Lower lobe of right lung (tissue), 2 donors: ENCODE measurements at regions not wholly inside any gene's neighbourhood (a gene's known extent, or its start where the extent isn't known, plus 50 kb on each side); places are given as distances from the start of the nearest gene placed in this dataset.
"Not testable (repeated sequence)": the region's sequence is repeated elsewhere in the genome, so short reads cannot be mapped to it uniquely, and the experiment has no call there.

Source experiments
- ATAC-seq, 2 donors: fragments of 200-7000 bp; cut with Tn5 transposase; one replicate each; pipeline ENCODE4 v1.9.1; 2020 to 2022; ENCODE audit warnings: mild to moderate bottlenecking in 2 of 2, moderate library complexity in 2 of 2
- DNase-seq: peaks from one replicate; pipeline ENCODE4 v3.0.0-alpha.2; 2020
- H3K27ac ChIP-seq: fragments of 200-600 bp; one replicate; pipeline ENCODE4 v1.8.0; 2022
- H3K27me3 ChIP-seq: fragments of 200-600 bp; one replicate; pipeline ENCODE4 v1.8.0; 2022; ENCODE audit warnings: low read depth
- H3K36me3 ChIP-seq: fragments of 200-600 bp; one replicate; pipeline ENCODE4 v1.8.0; 2022; ENCODE audit warnings: mild to moderate bottlenecking
- H3K4me1 ChIP-seq: fragments of 200-600 bp; one replicate; pipeline ENCODE4 v1.8.0; 2022
- H3K4me3 ChIP-seq: fragments of 200-600 bp; one replicate; pipeline ENCODE4 v1.8.0; 2022; ENCODE audit warnings: mild to moderate bottlenecking
- H3K9me3 ChIP-seq: fragments of 200-600 bp; one replicate; pipeline ENCODE4 v1.8.0; 2022
- intact Hi-C: fragments of 100-400 bp; cut with DNase I; formaldehyde crosslinking; loops from one replicate; pipeline ENCODE4 v1.11.0; 2022
- TF ChIP-seq, protein P1 (sequence below): fragments of 200-600 bp; IDR thresholded peaks from one replicate; pipeline ENCODE4 v1.8.0; 2022; ENCODE audit warnings: antibody characterized with exemption, mild to moderate bottlenecking
- donor health status: DM: no; HTN: yes; CAD: no; lungs with severe emphysema.

DNA sequence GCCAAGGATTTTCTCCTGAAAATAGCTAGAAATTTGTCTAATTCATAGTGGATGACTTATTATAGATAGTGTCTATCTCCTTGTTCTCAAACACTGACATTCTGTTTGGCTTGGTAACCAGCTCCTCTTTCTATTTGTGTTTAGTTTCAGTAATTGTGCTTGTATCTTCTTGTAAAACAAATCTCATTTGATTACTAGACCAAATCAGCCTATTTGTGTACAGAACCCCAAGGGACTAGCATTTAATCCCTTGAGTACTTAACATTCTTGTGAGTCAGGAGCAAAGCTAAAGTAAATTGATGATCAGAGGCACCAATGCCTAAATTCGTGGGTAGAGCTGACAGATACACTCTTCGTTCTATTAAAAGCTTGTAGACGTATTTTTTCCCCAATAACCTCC, 306.5 kb upstream of the SLITRK3 start:
- no peak for DNase-seq
- no peak for ATAC-seq
- Histone ChIP-seq H3K4me3 (no peak overlapping the region), H3K27ac (no peak overlapping the region), H3K4me1 (no peaks in the 10 kb centered on the region), H3K36me3 (no peaks in the 10 kb centered on the region), H3K27me3 (no peaks in the 10 kb centered on the region), H3K9me3 (peaks cover 5% of the 10 kb centered on the region)
- intact Hi-C loops: no loop called here
- TF ChIP-seq, protein P1, sequence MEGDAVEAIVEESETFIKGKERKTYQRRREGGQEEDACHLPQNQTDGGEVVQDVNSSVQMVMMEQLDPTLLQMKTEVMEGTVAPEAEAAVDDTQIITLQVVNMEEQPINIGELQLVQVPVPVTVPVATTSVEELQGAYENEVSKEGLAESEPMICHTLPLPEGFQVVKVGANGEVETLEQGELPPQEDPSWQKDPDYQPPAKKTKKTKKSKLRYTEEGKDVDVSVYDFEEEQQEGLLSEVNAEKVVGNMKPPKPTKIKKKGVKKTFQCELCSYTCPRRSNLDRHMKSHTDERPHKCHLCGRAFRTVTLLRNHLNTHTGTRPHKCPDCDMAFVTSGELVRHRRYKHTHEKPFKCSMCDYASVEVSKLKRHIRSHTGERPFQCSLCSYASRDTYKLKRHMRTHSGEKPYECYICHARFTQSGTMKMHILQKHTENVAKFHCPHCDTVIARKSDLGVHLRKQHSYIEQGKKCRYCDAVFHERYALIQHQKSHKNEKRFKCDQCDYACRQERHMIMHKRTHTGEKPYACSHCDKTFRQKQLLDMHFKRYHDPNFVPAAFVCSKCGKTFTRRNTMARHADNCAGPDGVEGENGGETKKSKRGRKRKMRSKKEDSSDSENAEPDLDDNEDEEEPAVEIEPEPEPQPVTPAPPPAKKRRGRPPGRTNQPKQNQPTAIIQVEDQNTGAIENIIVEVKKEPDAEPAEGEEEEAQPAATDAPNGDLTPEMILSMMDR: no peak

- intact Hi-C loops, H3K4me3 ChIP-seq, H3K27ac ChIP-seq: not testable (repeated sequence)
Measured at GRCh38 chr3:165498742-165499141, 302.6 kb upstream of the SLITRK3 start.

GRCh38 chr3:165491487-165491886, 295.3 kb upstream of the SLITRK3 start:
- Histone ChIP-seq H3K4me3 (no peak overlapping the region), H3K36me3 (no peaks in the 10 kb centered on the region), H3K4me1 (no peaks in the 10 kb centered on the region), H3K27me3 (no peaks in the 10 kb centered on the region), H3K9me3 (no peaks in the 10 kb centered on the region), H3K27ac (no peak overlapping the region)
- intact Hi-C loops: no loop called here
- ATAC-seq (no peak), DNase-seq (no peak)
- TF ChIP-seq, protein P1: no peak

More at GRCh38 chr3:165498742-165499141, 302.6 kb upstream of the SLITRK3 start:
- not testable (repeated sequence) for ATAC-seq, H3K27me3 ChIP-seq, DNase-seq, H3K4me1 ChIP-seq, H3K36me3 ChIP-seq, H3K9me3 ChIP-seq

GRCh38 chr3:165476399-165477060, 280.3 kb upstream of the SLITRK3 start:
- Histone ChIP-seq H3K27ac (no peak overlapping the region), H3K27me3 (no peaks in the 10 kb centered on the region), H3K36me3 (no peaks in the 10 kb centered on the region), H3K9me3 (no peaks in the 10 kb centered on the region), H3K4me3 (no peak overlapping the region), H3K4me1 (no peaks in the 10 kb centered on the region)
- ATAC-seq: no peak
- TF ChIP-seq, protein P1: no peak
- no peak for DNase-seq
- intact Hi-C loops: no loop called here

DNA sequence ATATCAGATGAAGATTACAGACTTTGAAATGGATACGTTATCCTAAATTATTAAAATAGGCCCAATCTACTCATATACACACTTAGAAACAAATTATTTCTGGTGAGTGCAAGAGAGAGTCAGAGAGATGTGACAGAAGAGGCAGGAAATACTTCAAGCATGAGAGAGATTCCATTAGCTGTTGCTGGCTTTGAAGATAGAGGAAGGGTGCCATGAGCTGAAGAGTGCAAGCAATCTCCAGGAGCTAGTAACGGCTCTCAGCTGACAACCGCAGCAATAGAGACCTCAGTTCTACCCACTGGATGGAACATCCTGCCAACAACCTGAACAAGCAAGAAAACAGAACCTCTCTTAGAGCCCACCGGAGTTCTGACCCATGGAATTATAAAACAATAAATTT, 270.7 kb upstream of the SLITRK3 start:
- Histone ChIP-seq H3K9me3 (no peaks in the 10 kb centered on the region), H3K4me3 (no peak overlapping the region), H3K36me3 (no peaks in the 10 kb centered on the region), H3K4me1 (no peaks in the 10 kb centered on the region), H3K27me3 (no peaks in the 10 kb centered on the region), H3K27ac (no peak overlapping the region)
- TF ChIP-seq, protein P1: no peak
- DNase-seq (no peak), ATAC-seq (peak in 1 of 2 donors; percentile 30)
- intact Hi-C loops: no loop called here

- TF ChIP-seq, protein P1: no peak
- Histone ChIP-seq H3K4me1 (no peaks in the 10 kb centered on the region), H3K9me3 (no peaks in the 10 kb centered on the region), H3K27ac (no peak overlapping the region), H3K27me3 (no peaks in the 10 kb centered on the region), H3K4me3 (no peak overlapping the region), H3K36me3 (no peaks in the 10 kb centered on the region)
- ATAC-seq (no peak), DNase-seq (no peak)
- intact Hi-C loops: no loop called here
Measured at GRCh38 chr3:165464736-165465135, 268.6 kb upstream of the SLITRK3 start.
